Hepatic stellate cell (primary cell): ENCODE measurements at regions not wholly inside any gene's neighbourhood (a gene's known extent, or its start where the extent isn't known, plus 50 kb on each side); places are given as distances from the start of the nearest gene placed in this dataset.
"Not testable (repeated sequence)": the region's sequence is repeated elsewhere in the genome, so short reads cannot be mapped to it uniquely, and the experiment has no call there.

Source experiments
- DNase-seq: peaks from one replicate; pipeline ENCODE4 v3.0.0; 2011; ENCODE audit warnings: low spot score

- DNase-seq: no peak
Measured at GRCh38 chr3:101138817-101139216, 145.6 kb upstream of the ABI3BP start.

GRCh38 chr3:101134331-101134730 lies 141.1 kb upstream of the ABI3BP start:
- no peak for DNase-seq

GRCh38 chr3:101133652-101134051 lies 140.4 kb upstream of the ABI3BP start:
- DNase-seq: no peak

DNA sequence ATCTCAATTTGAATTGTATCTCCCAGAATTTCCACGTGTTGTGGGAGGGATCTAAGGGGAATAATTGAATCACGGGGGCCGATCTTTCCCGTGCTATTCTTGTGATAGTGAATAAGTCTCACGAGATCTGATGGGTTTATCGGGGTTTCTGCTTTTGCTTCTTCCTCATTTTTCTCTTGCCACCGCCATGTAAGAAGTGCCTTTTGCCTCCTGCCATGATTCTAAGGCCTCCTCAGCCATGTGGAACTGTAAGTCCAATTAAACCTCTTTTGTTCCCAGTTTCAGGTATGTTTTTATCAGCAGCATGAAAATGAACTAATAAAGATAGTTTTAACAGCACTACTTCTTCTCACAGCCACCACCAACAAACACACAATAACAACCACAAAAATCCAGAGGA lies 140.0 kb upstream of the ABI3BP start:
- not testable (repeated sequence) for DNase-seq

- DNase-seq: no peak
Measured at GRCh38 chr3:101131767-101132166, 138.5 kb upstream of the ABI3BP start.

DNA sequence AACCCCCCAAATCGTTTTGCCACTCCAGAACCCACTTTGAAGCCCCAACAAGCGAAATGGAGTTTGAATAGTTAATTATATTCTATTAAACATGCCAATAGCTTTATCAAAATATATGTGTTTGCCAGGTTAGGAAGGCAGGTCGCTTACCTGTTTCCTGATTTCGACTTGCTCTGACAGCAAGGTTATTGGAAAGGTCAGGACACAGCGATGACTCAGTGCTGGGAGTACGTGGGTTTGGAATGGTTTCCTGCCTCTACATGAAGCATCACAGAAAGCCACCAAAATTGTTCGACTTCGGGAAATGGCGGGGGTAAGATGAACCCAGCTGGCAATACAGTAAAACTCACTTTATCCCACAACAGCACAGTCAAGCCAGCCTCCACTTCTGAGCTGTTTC lies 135.6 kb upstream of the ABI3BP start:
- no peak for DNase-seq

GRCh38 chr3:101128001-101128400 lies 134.8 kb upstream of the ABI3BP start:
- no peak for DNase-seq

DNA sequence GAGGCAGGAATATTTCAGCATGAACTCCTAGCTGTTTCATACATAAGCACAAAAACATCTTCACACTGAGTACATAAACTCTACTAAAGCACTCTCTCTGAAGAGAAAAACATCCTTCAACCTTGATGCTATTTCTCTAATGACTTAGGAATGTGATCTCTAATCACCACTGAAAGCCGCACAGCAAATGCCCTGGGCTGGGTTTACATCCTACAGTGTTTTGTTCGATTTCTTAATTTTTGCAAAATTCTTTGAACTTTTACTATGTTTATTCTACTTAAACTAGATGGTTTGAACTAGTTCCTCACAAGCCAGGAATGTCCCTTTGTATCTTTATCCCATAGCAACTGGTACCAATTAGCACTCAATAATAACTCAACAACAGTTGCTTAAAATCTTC lies 130.9 kb upstream of the ABI3BP start:
- no peak for DNase-seq

- no peak for DNase-seq
Measured at GRCh38 chr3:101123081-101123480, 129.9 kb upstream of the ABI3BP start.

DNA sequence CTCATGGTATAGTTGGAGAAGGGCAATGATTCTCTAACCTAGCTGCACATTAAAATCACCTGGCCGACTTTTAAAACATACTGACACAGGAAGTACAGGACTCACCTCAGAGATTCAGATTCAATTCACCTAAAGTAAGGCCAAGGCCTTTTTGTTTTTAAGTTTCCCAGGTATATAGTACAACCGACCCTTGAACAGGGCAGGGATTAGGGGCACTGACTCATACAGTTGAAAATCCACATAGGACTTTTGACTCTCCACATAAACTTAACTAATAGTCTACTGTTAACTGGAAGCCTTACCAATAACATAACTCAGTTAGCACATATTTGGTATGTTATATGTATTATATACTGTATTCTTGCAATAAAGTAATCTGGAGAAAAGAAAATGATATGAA lies 129.5 kb upstream of the ABI3BP start:
- DNase-seq: no peak

DNA sequence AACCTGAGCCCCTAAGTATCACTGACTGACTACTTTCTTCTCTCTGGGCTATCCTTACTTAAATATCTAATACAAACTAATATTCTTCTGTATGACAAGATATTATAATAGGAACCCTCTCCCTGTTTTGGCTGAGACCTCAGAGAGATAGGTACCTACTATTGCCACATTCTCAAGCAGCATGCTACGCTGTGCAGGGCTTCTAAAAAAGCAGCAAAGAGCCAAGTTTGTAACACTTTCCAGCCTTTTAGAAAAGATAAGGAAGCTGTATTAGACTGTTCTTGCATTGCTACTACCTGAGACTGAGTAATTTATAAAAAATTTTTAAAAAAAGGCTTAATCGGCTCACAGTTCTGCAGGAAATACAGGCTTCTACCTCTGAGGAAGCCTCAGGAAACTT lies 126.8 kb upstream of the ABI3BP start:
- no peak for DNase-seq

- DNase-seq: peak; percentile 24
Measured at GRCh38 chr3:101119535-101119934, 126.3 kb upstream of the ABI3BP start.

GRCh38 chr3:101117980-101118379 lies 124.8 kb upstream of the ABI3BP start:
- DNase-seq: no peak

DNA sequence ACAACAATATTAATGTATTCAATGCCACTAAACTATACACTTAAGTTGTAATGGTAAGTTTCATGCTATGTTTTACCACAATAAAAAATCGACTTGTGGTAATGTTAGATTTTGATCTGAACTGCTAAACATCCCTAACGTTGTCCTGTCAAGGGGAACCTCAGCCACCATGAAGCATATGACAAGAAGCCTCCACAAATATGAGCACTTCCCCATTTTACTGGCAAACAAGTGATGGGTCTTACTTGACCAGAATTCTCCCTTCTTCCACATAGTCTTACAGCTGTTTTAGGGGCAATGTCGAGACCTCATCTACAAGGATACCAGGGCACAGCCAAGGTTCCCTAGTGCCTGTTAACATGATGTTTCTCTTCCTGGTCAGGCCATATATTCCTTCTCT lies 124.2 kb upstream of the ABI3BP start:
- DNase-seq: no peak

DNA sequence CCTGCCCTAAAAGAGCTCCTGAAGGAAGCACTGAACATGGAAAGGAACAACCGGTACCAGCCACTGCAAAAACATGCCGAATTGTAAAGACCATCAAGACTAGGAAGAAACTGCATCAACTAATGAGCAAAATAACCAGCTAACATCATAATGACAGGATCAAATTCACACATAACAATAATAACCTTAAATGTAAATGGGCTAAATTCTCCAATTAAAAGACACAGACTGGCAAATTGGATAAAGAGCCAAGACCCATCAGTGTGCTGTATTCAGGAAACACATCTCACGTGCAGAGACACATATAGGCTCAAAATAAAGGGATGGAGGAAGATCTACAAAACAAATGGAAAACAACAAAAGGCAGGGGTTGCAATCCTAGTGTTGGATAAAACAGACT lies 117.1 kb upstream of the ABI3BP start:
- DNase-seq: not testable (repeated sequence)

DNA sequence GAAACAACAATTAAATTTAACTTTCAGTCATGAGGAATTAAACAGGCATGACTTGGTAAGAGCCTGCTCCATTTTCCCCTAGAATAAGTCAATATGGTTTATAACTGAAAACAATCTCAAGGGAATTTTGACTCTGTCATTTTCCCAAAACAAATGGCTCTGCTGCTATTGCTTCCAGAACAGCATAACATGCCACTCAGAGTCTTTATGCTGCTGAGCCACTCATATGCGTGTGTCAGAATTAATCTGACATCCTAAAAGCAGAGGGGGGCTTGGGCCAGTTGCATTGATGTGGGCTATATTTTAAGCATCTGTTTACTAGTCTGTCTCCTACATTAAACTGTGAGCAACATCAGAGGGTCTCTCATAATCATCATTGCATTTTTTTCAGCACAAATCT lies 111.1 kb upstream of the ABI3BP start:
- DNase-seq: no peak

GRCh38 chr3:101102678-101103296 lies 109.6 kb upstream of the ABI3BP start:
- no peak for DNase-seq

- no peak for DNase-seq
Measured at GRCh38 chr3:101100361-101101009, 107.3 kb upstream of the ABI3BP start.

GRCh38 chr3:101099791-101100190 lies 106.6 kb upstream of the ABI3BP start:
- no peak for DNase-seq

DNA sequence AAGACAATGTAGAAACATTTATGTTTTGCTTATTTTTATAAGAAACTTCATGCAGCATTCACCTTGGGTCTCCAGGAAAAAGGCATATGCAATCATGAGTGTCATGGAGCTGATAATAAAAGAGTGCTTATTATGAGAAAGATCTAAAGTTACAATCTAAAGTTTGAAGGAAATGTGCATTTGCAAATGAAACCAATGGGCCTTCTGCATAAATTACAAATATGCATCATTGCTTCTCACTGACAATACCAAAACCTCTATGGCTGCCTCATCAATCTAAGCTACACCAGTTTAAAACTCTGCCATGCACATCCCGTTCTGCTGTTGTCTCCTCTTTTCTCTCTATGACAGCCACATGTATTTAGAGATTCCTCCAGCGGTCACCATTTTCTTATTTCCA lies 103.2 kb upstream of the ABI3BP start:
- DNase-seq: no peak

DNA sequence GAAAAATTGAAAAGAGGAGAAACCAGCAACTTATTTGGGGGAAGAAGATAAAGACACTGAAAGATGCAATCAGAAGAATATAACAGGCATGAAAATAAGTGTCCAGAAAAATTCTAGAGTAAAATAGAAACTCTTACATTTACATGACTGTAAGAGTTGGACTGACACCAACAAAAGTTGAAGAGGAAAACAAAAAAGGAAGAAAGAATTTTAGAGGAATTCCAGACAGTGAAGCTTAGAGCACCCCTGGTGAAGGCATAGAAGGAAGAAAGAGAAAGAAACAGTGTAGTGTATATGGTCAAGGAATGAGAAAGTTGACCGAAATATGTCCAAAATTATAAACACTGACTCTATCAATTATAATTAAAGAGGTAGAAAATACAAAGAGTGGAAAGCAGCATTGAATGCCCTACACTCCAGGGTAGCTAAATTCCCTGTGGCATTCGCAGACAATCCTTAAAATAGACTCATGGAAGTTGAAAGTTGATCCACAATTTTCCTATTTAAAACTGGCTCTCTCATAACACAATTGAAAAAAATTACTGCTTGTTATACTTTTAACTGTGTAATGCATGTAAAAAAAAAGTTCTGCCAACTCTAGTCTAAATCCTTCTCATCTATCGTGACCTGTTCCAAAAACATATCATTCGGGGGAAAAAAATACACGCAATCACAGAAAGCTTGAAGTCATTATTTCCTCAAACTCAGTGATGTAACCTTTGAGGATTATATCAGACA lies 102.6 kb upstream of the ABI3BP start:
- no peak for DNase-seq

DNA sequence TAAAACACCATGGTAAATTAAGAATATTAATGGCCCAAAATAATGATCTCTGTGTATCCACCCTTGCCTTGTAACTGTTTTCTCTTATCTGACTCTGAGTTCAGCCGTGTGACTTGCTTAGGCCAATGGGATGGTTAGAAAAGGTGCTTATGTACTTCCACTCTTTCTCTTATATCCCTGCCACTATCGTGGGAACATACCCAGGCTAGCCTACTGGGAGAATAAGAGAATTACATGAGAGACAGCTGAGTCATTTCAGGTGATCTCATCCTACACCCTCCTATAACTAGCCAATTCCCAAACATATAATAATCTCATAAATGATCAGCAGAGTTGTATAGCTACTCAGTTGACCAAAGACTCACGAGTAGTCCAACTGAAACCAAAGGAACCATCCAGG lies 98.3 kb upstream of the ABI3BP start:
- DNase-seq: no peak

- no peak for DNase-seq
Measured at GRCh38 chr3:101085752-101086151, 92.5 kb upstream of the ABI3BP start.

- DNase-seq: no peak
Measured at GRCh38 chr3:101084404-101084803, 91.2 kb upstream of the ABI3BP start.
